Stimulated activated naive B cell treated with anti-CD40 and anti-IgM and Interleukin-4, amounts not matched to agents 10 μg/mL and 1 μg/mL and 100 μg/mL, for 72 hours (primary cell): ENCODE measurements at regions not wholly inside any gene's neighbourhood (a gene's known extent, or its start where the extent isn't known, plus 50 kb on each side); places are given as distances from the start of the nearest gene placed in this dataset.

ENCODE experiments used
- ATAC-seq, 2 donors: fragments of 150-1000 bp; cut with Tn5 transposase; replicated peaks; 2 replicates each; pipeline ENCODE4 v1.10.0; 2021; ENCODE audit warnings: moderate library complexity in 1 of 2
- DNase-seq: peaks from one replicate; pipeline ENCODE4 v3.0.0; 2021
- H3K27ac Mint-ChIP-seq: one replicate; pipeline ENCODE4 v1.8.0; 2022; ENCODE audit warnings: mild to moderate bottlenecking, mixed read lengths
- H3K27me3 Mint-ChIP-seq, 2 donors: one replicate each; pipeline ENCODE4 v1.8.0; 2022; ENCODE audit warnings: mixed read lengths in 2 of 2
- H3K36me3 Mint-ChIP-seq, 2 donors: one replicate each; pipeline ENCODE4 v1.8.0; 2022; ENCODE audit warnings: mixed read lengths in 2 of 2, mild to moderate bottlenecking in 1 of 2
- H3K4me1 Mint-ChIP-seq, 2 donors: one replicate each; pipeline ENCODE4 v1.8.0; 2022; ENCODE audit warnings: mixed read lengths in 2 of 2, mild to moderate bottlenecking in 1 of 2
- H3K4me3 Mint-ChIP-seq, 2 donors: one replicate each; pipeline ENCODE4 v1.8.0; 2022; ENCODE audit warnings: mild to moderate bottlenecking in 2 of 2, mixed read lengths in 2 of 2, moderate library complexity in 1 of 2
- H3K9me3 Mint-ChIP-seq, 2 donors: one replicate each; pipeline ENCODE4 v1.8.0; 2022; ENCODE audit warnings: mixed read lengths in 2 of 2, mild to moderate bottlenecking in 1 of 2

DNA sequence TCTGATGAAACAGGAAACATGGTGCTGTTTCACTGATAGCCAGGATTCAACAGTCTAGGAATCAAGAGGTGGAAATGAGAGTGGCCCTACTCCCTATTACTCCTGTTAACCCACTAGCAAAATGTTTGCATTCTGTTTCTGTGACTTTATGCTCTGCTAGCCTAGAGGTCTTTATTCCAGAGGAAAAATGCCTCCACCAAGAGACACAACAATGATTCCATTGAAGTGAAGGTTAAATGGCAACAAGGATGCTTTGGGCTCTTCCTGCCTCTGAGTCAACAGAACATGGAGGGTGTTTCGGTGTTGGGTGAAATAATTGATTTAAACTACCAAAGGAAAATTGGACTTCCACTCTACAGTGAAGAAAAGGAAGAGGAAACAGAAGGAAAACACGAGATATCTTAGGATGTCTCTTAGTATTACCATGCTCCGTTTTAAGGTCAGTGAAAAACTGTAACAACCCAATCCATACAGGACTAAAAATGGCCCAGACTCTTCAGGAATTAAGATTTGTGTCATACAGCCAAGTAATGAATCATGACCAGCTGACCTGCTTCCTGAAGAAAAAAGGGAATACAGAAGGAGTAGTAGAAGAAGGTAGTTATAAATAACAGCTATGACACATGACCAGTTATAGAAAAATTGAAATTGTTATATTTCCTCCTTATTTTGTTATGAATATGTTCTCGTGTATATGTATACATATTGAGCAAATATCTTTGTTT, 1237.8 kb downstream of the NCAM2 start:
- DNase-seq = no peak
- no peak for ATAC-seq
- H3K4me3 Mint-ChIP-seq = no peak overlapping the region
- no peaks in the 10 kb centered on the region for H3K27me3 Mint-ChIP-seq
- no peak overlapping the region for H3K27ac Mint-ChIP-seq
- no peaks in the 10 kb centered on the region for H3K4me1 Mint-ChIP-seq
- H3K36me3 Mint-ChIP-seq = no peaks in the 10 kb centered on the region
- peaks cover 6 to 7% of the 10 kb centered on the region in 2 donors for H3K9me3 Mint-ChIP-seq

DNA sequence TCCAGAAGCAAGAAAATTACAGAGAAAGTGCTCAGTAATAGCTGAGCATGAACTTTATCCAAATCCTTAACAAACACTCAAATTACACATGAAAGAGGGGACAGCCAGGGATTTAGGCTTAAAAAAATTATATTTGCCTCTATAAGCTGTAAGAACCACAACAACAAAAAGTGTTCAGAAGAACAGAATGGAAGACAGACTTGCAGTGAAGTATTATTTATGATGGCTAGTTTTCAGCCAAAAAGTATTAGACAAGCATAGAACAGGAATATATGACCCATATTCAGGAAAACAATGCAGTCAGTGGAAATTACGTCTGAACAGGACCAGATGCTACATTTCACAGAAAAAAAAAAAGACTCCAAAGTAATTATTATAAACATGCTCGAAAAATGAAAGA, 1246.3 kb downstream of the NCAM2 start:
- H3K36me3 Mint-ChIP-seq = no peaks in the 10 kb centered on the region
- DNase-seq = no peak
- no peaks in the 10 kb centered on the region for H3K4me1 Mint-ChIP-seq
- no peak overlapping the region for H3K27ac Mint-ChIP-seq
- ATAC-seq = no peak
- no peaks in the 10 kb centered on the region for H3K27me3 Mint-ChIP-seq
- H3K9me3 Mint-ChIP-seq = peaks cover 0 to 3% of the 10 kb centered on the region in 2 donors
- H3K4me3 Mint-ChIP-seq = no peak overlapping the region

DNA sequence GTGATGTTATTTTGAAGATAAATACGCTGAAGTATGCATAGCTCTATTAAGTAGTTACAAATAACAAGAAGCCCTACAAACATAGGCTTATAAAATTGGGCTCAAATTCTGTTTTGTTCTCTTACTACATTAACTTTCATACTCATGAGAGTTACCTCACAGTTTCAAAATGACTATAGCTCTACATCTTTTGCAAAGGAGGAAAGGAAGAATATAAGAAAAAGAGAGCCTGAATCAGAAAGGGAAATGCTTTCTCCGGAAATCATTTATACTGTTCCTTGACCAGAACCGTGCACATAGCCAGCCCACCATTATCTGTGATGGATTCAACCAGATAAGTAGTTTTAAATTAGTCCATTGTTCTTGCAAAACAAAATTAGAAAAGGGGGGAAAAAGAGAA, 1252.1 kb downstream of the NCAM2 start:
- H3K36me3 Mint-ChIP-seq = no peaks in the 10 kb centered on the region
- no peaks in the 10 kb centered on the region for H3K4me1 Mint-ChIP-seq
- no peak overlapping the region for H3K27ac Mint-ChIP-seq
- DNase-seq (no peak), ATAC-seq (no peak)
- no peak overlapping the region for H3K4me3 Mint-ChIP-seq
- no peaks in the 10 kb centered on the region for H3K27me3 Mint-ChIP-seq
- peaks cover 0 to 2% of the 10 kb centered on the region in 2 donors for H3K9me3 Mint-ChIP-seq

DNA sequence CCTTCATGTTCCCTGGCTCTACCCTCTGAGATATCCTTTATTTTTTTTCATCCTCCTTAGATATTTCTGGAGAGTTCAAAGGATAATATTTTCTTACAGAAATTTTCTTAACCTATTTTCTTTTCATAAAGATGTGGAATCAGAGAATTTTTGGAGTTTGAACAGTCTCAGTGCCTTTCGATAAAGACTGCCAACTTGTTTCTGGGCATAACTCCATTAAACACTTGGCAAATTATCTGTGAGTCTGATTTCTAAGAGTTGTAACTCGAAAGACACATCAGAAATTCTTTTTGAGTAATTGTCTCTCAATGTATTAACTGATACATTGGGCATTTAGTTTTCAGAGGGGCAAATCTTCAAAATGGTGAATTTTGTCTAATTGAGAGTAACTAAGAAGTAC, 1255.6 kb downstream of the NCAM2 start:
- Mint-ChIP-seq H3K4me3 (no peak overlapping the region), H3K9me3 (peaks cover 0 to 2% of the 10 kb centered on the region in 2 donors), H3K27ac (no peak overlapping the region), H3K27me3 (no peaks in the 10 kb centered on the region), H3K4me1 (no peaks in the 10 kb centered on the region), H3K36me3 (no peaks in the 10 kb centered on the region)
- ATAC-seq (no peak), DNase-seq (no peak)

DNA sequence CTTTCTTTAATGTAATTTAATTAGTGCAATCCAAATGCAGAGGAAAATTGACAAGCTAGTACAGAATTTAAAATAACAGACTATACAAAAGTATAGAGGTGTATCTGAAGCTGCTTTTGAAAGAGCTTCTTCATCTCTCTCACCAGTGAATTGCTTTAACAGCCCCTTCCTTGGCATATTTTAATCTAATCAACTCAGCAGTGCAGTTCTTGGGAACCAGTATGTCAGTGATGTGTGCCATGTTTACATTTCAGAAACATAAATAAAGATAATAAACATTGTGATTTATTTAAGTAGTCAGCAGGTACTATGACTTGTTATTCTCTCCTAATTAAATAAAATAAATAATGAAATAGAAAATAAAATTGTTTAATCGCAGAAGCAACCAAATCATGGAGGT, 1260.6 kb downstream of the NCAM2 start:
- Mint-ChIP-seq H3K9me3 (peaks cover 0 to 4% of the 10 kb centered on the region in 2 donors), H3K36me3 (no peaks in the 10 kb centered on the region), H3K27me3 (no peaks in the 10 kb centered on the region), H3K27ac (no peak overlapping the region), H3K4me3 (no peak overlapping the region), H3K4me1 (no peaks in the 10 kb centered on the region)
- DNase-seq (no peak), ATAC-seq (no peak)

DNA sequence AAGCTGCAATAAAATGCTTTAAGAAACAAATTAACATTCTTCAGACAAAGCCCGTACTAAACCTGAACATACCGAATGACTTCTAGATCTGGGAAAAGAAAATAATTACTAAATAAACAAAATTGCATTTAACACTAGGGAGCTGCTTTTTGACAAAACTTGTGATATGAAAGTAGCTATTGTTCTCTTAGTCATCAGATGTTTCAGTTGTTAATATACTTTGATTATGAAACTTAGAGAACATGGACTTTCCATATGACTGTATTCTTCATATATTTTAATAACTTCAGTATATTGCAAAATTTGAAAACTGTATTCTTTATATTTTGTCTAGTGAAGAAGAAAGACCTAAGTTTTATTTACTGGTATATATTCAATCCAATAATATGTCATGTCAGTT, 1262.1 kb downstream of the NCAM2 start:
- DNase-seq (no peak), ATAC-seq (no peak)
- H3K27me3 Mint-ChIP-seq = no peaks in the 10 kb centered on the region
- no peaks in the 10 kb centered on the region for H3K4me1 Mint-ChIP-seq
- peaks cover 0 to 4% of the 10 kb centered on the region in 2 donors for H3K9me3 Mint-ChIP-seq
- no peak overlapping the region for H3K27ac Mint-ChIP-seq
- no peaks in the 10 kb centered on the region for H3K36me3 Mint-ChIP-seq
- H3K4me3 Mint-ChIP-seq = no peak overlapping the region

DNA sequence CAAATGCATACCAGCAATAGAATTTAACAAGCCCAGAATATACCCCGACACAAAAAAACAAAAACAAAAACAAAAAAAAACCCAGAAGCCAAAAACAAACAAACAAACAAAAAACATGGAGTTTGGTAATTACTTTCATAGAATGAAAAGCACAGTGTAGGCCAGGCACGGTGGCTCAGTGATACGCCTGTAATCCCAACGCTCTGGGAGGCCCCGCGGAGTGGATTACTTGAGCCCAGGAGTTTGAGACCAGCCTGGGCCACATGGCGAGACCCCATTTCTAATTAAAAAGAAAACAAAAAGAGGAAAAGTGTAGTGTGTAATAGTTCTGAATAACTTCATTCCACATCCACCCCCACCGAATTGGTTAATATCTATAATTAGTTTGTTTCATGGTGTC, 1265.7 kb downstream of the NCAM2 start:
- no peak for DNase-seq
- Mint-ChIP-seq H3K4me3 (no peak overlapping the region), H3K27me3 (no peaks in the 10 kb centered on the region), H3K27ac (no peak overlapping the region), H3K4me1 (no peaks in the 10 kb centered on the region), H3K9me3 (peaks cover 1 to 8% of the 10 kb centered on the region in 2 donors), H3K36me3 (no peaks in the 10 kb centered on the region)
- ATAC-seq = no peak

DNA sequence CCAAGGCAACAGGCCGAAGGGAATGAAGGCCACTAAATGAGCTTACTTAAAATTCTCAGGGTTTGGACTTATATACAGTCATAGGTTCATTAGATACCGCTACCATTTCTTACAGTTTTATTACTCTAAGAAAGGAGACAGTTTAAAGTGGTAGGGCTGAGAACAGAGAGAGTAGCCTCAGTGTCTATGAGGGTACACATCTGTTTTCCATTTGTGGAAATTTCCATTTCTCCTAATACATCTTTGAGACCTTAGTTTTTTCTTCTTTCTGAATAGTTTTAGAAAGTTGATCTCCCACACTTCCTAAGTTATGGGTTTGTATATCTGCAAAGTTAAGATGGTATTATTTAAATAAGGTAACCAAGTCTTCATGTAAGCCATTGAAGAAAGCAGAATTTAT, 1279.1 kb downstream of the NCAM2 start:
- Mint-ChIP-seq H3K4me1 (no peaks in the 10 kb centered on the region), H3K36me3 (no peaks in the 10 kb centered on the region), H3K9me3 (peaks cover 0 to 2% of the 10 kb centered on the region in 2 donors), H3K4me3 (no peak overlapping the region), H3K27me3 (no peaks in the 10 kb centered on the region), H3K27ac (no peak overlapping the region)
- no peak for DNase-seq
- ATAC-seq = no peak

DNA sequence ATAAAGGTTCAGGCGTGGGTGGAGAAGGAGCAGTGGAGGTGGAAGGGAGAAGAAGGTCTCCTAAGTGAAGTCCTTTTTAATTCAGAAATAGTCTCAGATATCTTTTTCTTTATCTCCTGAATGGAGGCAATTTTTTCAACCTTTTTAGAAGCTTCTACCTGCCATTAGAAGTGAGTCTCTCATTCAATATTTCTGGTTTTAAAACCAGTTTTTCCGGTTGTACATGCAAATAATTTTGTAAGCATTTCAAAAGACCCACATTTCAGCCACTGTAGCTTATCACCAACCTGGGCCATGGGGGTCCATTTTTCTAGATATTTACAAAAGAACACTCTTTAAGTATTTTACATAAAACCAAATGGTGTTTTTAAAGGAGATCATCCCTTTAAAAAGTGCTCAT, 1280.2 kb downstream of the NCAM2 start:
- no peaks in the 10 kb centered on the region for H3K36me3 Mint-ChIP-seq
- no peak overlapping the region for H3K4me3 Mint-ChIP-seq
- H3K9me3 Mint-ChIP-seq = peaks cover 0 to 2% of the 10 kb centered on the region in 2 donors
- DNase-seq (no peak), ATAC-seq (no peak)
- no peaks in the 10 kb centered on the region for H3K27me3 Mint-ChIP-seq
- H3K27ac Mint-ChIP-seq = no peak overlapping the region
- H3K4me1 Mint-ChIP-seq = no peaks in the 10 kb centered on the region

DNA sequence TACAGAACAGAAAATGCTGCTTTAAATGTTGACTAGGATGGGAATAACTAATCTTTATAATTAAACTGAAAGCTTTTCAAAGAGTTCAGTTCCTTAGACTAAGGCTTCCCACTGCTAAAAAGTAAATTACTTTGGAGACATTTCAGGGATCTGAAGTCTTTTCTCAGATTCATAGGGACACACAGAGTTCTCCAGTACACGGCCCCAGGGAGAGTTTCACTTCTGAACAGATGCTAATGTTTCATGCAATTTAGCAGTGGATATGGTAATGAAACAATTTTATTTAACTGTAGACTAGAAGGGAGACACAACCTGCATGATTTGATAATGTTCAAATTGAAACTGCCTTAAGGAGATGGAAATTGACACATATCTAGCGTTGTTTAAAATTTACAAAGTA, 1282.6 kb downstream of the NCAM2 start:
- H3K27me3 Mint-ChIP-seq = no peaks in the 10 kb centered on the region
- ATAC-seq (no peak), DNase-seq (no peak)
- no peaks in the 10 kb centered on the region for H3K36me3 Mint-ChIP-seq
- H3K4me3 Mint-ChIP-seq = no peak overlapping the region
- no peaks in the 10 kb centered on the region for H3K4me1 Mint-ChIP-seq
- H3K27ac Mint-ChIP-seq = no peak overlapping the region
- H3K9me3 Mint-ChIP-seq = peaks cover 0 to 2% of the 10 kb centered on the region in 2 donors

DNA sequence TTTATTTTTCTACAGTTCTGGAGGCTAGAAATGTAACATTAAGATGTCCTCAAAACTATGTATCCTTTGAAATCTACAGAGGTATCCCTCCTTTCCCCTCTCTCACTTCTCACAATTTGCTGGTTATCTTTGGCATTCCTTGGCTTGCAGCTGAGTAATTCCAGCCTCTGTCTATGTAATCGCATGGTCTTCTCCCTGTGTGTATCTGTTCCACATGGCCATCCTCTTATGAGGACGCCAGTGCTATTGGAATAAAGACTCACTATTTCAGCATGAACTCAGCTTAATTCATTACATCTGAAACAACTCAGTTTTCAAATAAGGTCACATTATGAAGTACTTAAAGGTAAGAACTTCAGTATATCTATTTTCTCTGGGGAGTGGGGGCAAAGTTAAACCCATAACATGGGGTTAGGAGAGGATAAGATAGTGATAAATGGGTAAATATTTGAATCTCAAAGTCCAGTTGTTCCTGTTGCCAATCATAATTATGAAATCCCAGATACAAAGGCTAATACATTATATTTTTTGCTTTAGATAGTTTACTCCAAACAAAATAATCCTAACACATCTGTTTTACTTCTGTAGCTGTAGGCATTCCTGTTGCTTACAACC, 1290.8 kb downstream of the NCAM2 start:
- no peaks in the 10 kb centered on the region for H3K27me3 Mint-ChIP-seq
- no peak overlapping the region for H3K27ac Mint-ChIP-seq

DNA sequence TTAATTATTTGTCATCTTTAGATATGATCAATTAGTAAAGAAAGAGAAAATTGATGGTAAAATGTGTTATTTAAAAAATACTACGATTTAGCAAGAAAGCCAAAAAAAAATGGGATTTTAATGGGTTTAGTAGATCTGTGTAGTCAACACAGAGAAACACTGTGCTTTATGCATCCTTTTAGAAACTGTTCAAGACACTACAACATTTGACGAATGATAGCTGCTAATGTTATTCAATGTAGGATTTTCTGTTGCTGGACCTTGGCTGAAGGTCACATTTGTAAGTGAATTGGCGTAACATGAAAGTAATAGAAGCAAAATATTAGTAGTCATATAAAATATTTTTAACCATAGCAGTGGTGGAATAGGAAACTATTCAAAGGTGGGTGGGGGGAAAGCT, 1293.9 kb downstream of the NCAM2 start:
- H3K4me3 Mint-ChIP-seq = no peak overlapping the region
- H3K9me3 Mint-ChIP-seq = peaks cover 0 to 3% of the 10 kb centered on the region in 2 donors
- H3K27ac Mint-ChIP-seq = no peak overlapping the region
- H3K36me3 Mint-ChIP-seq = no peaks in the 10 kb centered on the region
- no peak for DNase-seq
- ATAC-seq = no peak
- H3K4me1 Mint-ChIP-seq = no peaks in the 10 kb centered on the region
- no peaks in the 10 kb centered on the region for H3K27me3 Mint-ChIP-seq

More for the DNA sequence above, 1290.8 kb downstream of the NCAM2 start:
- DNase-seq (no peak), ATAC-seq (no peak)
- H3K4me3 Mint-ChIP-seq = no peak overlapping the region
- H3K9me3 Mint-ChIP-seq = peaks cover 1 to 14% of the 10 kb centered on the region in 2 donors
- no peaks in the 10 kb centered on the region for H3K36me3 Mint-ChIP-seq
- H3K4me1 Mint-ChIP-seq = no peaks in the 10 kb centered on the region

DNA sequence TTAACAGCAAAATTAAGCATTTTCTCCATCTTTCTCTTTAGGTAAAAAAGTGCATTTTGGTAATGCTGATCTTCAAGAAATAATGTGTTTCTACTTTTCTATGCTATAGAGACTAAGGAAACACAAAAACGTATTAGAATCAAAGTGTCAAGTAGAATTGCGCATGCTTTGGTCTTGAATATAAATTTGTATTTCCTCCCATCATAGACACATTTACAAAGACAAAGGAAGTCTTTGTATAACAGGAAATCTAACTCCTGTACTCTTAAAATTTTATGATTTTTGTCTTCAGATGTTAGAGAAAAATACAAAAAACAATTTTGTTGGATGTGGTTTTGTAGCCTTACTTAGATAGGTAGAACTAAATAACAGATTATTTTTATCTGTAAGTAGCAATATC, 1299.4 kb downstream of the NCAM2 start:
- ATAC-seq = no peak
- no peak overlapping the region for H3K27ac Mint-ChIP-seq
- no peaks in the 10 kb centered on the region for H3K36me3 Mint-ChIP-seq
- H3K27me3 Mint-ChIP-seq = no peaks in the 10 kb centered on the region
- no peak overlapping the region for H3K4me3 Mint-ChIP-seq
- no peak for DNase-seq
- no peaks in the 10 kb centered on the region for H3K4me1 Mint-ChIP-seq
- no peaks in the 10 kb centered on the region for H3K9me3 Mint-ChIP-seq

DNA sequence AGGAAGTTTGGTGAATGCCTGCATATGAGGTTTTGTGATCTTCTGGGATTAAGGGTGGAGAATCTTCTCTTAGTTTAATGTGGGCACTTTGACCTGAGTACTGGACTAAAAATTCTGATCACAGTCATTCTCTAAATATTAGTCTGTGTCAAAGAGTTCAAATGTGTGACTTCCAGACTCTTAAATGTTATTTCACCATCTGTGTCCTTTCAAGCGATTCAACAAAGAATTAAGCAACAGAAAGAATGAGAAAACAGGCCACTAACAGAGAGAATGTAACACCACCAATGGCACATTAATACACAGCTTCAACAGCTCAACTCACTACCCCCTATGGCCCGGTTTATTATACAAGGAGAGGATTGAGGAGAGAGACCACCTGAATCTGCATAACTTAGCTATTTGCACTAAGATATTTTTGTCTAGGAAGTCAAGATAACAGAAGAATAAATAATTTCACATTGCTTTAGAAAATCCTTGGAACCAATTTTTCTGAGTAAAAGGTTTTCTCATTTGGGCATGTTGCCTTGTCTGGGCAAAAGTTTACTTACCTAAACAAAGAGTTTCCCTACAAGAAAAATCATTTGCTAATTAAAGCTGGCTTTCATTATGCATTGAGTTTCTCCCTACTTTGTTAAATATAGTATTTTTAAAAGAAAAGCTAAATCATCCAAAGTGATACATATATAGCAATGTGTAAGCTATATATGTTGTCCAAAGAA, 1313.7 kb downstream of the NCAM2 start:
- Mint-ChIP-seq H3K9me3 (peaks cover 5 to 7% of the 10 kb centered on the region in 2 donors), H3K4me3 (no peak overlapping the region), H3K4me1 (no peaks in the 10 kb centered on the region), H3K27ac (no peak overlapping the region), H3K36me3 (no peaks in the 10 kb centered on the region), H3K27me3 (no peaks in the 10 kb centered on the region)
- ATAC-seq (no peak), DNase-seq (no peak)

DNA sequence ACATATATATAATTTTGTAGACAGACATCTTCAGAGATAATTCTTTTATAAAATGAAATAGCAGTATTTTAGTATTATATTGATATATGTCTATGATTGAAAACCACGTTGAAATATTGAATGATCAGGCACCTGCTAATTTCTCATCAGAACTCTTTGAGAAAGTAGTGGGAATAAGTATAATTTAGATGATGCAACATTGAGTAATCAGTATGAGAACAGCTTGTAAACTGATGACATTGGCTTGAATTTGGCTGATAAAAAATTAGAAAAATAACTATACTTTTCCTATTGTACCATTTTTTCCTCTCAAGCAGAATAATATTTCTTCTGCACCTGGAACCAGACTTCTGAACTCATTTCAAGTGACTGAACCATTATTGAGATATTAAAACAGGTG, 1316.8 kb downstream of the NCAM2 start:
- no peak for ATAC-seq
- Mint-ChIP-seq H3K27ac (no peak overlapping the region), H3K9me3 (peaks cover 5 to 7% of the 10 kb centered on the region in 2 donors), H3K36me3 (no peaks in the 10 kb centered on the region), H3K4me3 (no peak overlapping the region), H3K27me3 (no peaks in the 10 kb centered on the region), H3K4me1 (no peaks in the 10 kb centered on the region)
- DNase-seq = no peak
